ENCODE measurements at regions not wholly inside any gene's neighbourhood (a gene's known extent, or its start where the extent isn't known, plus 50 kb on each side); places are given as distances from the start of the nearest gene placed in this dataset.

GRCh38 chr18:30781601-30782000 is 260.9 kb downstream of the DSC3 start:
- Histone ChIP-seq H3K23me2 (ENCODE audit: insufficient read length, low read depth, low read length, poor library complexity, severe bottlenecking) (no peaks in the 10 kb centered on the region), H3K4me2 (ENCODE audit: insufficient read depth, insufficient read length, low read length) (no peak overlapping the region), H3K9ac (ENCODE audit: extremely low read depth, insufficient read length, low read length) (no peak overlapping the region), H2BK15ac (ENCODE audit: low read depth, low read length) (no peak overlapping the region), H2BK12ac (ENCODE audit: insufficient read length, low read depth, low read length) (no peak overlapping the region), H2AFZ (ENCODE audit: low read length) (no peak overlapping the region), H3K23ac (ENCODE audit: insufficient read length, low read depth, low read length) (no peak overlapping the region), H3K14ac (ENCODE audit: insufficient read depth, low read length) (no peak overlapping the region), H3K4ac (ENCODE audit: low read depth, low read length) (no peak overlapping the region), H3K9me3 (ENCODE audit: control insufficient read depth, low read depth, low read length) (peaks cover 21% of the 10 kb centered on the region), H3K18ac (ENCODE audit: insufficient read length, low read depth, low read length) (no peak overlapping the region), H3K27ac (ENCODE audit: insufficient read length, low read depth, low read length) (no peak overlapping the region), H3K4me1 (ENCODE audit: insufficient read depth, low read length) (no peaks in the 10 kb centered on the region), H4K5ac (ENCODE audit: insufficient read length, low read depth, low read length) (no peak overlapping the region), H3T11ph (ENCODE audit: low read length) (no peak overlapping the region), H4K91ac (ENCODE audit: insufficient read length, low read depth, low read length) (no peak overlapping the region), H2AK5ac (ENCODE audit: insufficient read length, low read length) (no peak overlapping the region), H2BK20ac (ENCODE audit: low read depth, low read length, poor library complexity, severe bottlenecking) (no peak overlapping the region), H3K56ac (ENCODE audit: insufficient read length, low read depth, low read length) (no peak overlapping the region), H3K79me1 (ENCODE audit: insufficient read depth, low read depth, low read length, poor library complexity, severe bottlenecking) (no peaks in the 10 kb centered on the region), H2BK120ac (ENCODE audit: low read depth, low read length, poor library complexity, severe bottlenecking) (no peak overlapping the region), H3K79me2 (ENCODE audit: insufficient read depth, low read length) (no peaks in the 10 kb centered on the region), H4K20me1 (ENCODE audit: control insufficient read depth, insufficient read depth, insufficient read length) (no peaks in the 10 kb centered on the region), H2BK5ac (ENCODE audit: insufficient read length, low read length) (no peak overlapping the region), H4K8ac (replicated peaks; ENCODE audit: insufficient read length, low read depth, low read length) (no peak overlapping the region), H3K27me3 (ENCODE audit: insufficient read depth, low read length) (no peaks in the 10 kb centered on the region)
- no peak for TF ChIP-seq CTCF (conservative IDR thresholded peaks at IDR 0.05)
- no peak for DNase-seq
- Mint-ChIP-seq H3K27ac (no peak overlapping the region), H3K4me1 (peaks cover under 1 to 2% of the 10 kb centered on the region in 2 experiments; a peak in 3 of 4 replicates), H3K36me3 (ENCODE audit: insufficient read depth in 1 of 3, low read depth in 3 of 3) (peaks cover 27 to 41% (median 31%) of the 10 kb centered on the region in 3 experiments), H3K27me3 (ENCODE audit: low read depth) (peaks cover 2% of the 10 kb centered on the region; the same call in 1 of the 2 replicates), H3K9me3 (peaks cover 41 to 46% of the 10 kb centered on the region in 2 experiments), H3K4me3 (no peak overlapping the region)
- no CpG with 5 or more reads among the region's 2 CpGs for WGBS (ENCODE audit: extremely low coverage, insufficient read length, low lambda C conversion rate)
